ENCODE measurements at regions not wholly inside any gene's neighbourhood (a gene's known extent, or its start where the extent isn't known, plus 50 kb on each side); places are given as distances from the start of the nearest gene placed in this dataset.

DNA sequence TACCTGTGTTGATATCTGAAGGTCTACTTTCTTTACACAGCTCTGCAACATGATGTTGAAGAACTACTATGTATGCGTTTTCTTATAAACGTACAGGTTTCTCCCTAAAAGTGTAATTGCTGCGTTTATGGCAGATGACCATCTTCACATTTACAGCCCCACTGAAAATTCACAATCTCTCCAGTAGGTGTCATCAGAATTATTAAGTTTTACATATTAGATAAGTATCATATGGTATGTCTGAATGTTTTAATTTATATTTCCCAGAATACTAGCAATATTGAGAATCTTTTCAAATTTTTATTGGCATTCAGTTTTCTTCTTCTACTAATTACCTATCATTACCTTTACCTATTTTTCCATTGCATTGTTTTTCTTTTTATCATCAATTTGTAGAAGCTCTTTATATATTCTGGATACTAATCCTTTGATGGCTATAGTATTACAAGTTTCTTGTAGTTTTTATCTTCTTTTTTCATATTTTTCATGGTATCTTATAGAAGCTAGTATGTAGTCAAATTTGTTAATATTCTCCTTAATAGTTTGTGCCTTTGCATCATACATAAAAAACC is 123.5 kb downstream of the CAPZA3 start:
- Histone ChIP-seq H3K4me3 (no peak overlapping the region), H3K36me3 (no peaks in the 10 kb centered on the region), H3K4me1 (peaks cover 0 to 16% (median 12%) of the 10 kb centered on the region in 4 donors), H3K9me3 (no peaks in the 10 kb centered on the region), H3K27ac (replicated peaks in 1 of 4) (no peak overlapping the region), H3K27me3 (no peaks in the 10 kb centered on the region)
- intact Hi-C loops (cut with DNase I), result loop anchor here (10.0 kb wide), 1 partner anchor 323 kb away; no protein-coding TSS in a partner anchor
- TF ChIP-seq, protein P1, sequence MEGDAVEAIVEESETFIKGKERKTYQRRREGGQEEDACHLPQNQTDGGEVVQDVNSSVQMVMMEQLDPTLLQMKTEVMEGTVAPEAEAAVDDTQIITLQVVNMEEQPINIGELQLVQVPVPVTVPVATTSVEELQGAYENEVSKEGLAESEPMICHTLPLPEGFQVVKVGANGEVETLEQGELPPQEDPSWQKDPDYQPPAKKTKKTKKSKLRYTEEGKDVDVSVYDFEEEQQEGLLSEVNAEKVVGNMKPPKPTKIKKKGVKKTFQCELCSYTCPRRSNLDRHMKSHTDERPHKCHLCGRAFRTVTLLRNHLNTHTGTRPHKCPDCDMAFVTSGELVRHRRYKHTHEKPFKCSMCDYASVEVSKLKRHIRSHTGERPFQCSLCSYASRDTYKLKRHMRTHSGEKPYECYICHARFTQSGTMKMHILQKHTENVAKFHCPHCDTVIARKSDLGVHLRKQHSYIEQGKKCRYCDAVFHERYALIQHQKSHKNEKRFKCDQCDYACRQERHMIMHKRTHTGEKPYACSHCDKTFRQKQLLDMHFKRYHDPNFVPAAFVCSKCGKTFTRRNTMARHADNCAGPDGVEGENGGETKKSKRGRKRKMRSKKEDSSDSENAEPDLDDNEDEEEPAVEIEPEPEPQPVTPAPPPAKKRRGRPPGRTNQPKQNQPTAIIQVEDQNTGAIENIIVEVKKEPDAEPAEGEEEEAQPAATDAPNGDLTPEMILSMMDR (IDR thresholded peaks at IDR 0.05), result peak; percentile 26 to 62 (median 43)
- TF ChIP-seq POLR2AphosphoS5 (IDR thresholded peaks at IDR 0.05), result no peak
- no peak for DNase-seq (ENCODE audit: extremely low spot score)
- WGBS, result 77% methylated on average over 3 of the region's 3 CpGs

DNA sequence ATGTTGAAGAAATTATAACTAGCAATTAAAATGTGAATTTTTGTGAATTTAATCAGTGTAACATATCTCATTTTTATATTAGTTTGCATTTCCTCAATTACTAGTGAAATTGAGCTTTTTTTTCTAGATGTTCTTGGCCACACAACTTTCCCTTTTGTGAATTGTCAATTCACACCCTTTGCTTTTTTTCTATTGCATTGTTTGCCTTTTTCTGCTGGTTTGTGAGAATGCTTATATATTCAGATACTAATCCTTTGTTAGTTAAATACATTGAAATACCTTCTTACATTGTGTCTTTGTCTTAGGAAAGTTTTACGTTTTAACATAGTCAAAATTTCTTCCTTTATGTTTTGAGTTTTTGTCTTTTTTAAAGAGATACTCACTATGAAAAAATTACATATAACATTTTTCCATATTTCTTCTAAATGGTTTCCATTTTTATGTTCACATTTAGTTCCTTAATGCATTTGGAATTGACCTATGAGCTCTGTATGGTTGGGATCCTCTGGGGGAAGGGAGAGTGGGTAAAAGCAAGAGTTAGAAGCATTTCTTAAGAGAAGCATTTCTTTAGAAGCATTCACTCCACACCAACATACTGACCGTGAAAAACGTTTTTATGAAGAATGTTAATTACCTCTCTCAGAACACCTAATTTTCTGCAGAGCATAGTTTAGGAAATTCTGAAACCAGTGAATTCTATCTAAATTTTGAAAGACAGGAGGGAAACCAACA is 126.0 kb downstream of the CAPZA3 start:
- TF ChIP-seq, protein P1 (IDR thresholded peaks at IDR 0.05), result no peak
- TF ChIP-seq EP300 (IDR thresholded peaks at IDR 0.05), result no peak
- no peak for TF ChIP-seq POLR2AphosphoS5 (IDR thresholded peaks at IDR 0.05)
- TF ChIP-seq POLR2A (IDR thresholded peaks at IDR 0.05; ENCODE audit: low read depth), result no peak
- no peaks in the 10 kb centered on the region for H3K9me3 ChIP-seq
- 82% methylated on average over 3 of the region's 3 CpGs for WGBS
- DNase-seq (ENCODE audit: extremely low spot score), result no peak
- intact Hi-C loops (cut with DNase I), result loop anchor here (10.0 kb wide), 1 partner anchor 321 kb away; no protein-coding TSS in a partner anchor
- no peaks in the 10 kb centered on the region for H3K36me3 ChIP-seq
- H3K27me3 ChIP-seq, result no peaks in the 10 kb centered on the region
- H3K4me3 ChIP-seq, result no peak overlapping the region
- H3K27ac ChIP-seq (replicated peaks in 1 of 4), result no peak overlapping the region
- H3K4me1 ChIP-seq, result peaks cover 7 to 24% (median 21%) of the 10 kb centered on the region in 4 donors

- H3K27ac ChIP-seq (replicated peaks in 1 of 4), result no peak overlapping the region
- no peak for DNase-seq (ENCODE audit: extremely low spot score)
- H3K9me3 ChIP-seq, result no peaks in the 10 kb centered on the region
- intact Hi-C loops (cut with DNase I), result loop anchor here (10.0 kb wide), 1 partner anchor 320 kb away; no protein-coding TSS in a partner anchor
- TF ChIP-seq POLR2A (IDR thresholded peaks at IDR 0.05; ENCODE audit: low read depth), result no peak
- TF ChIP-seq, protein P1 (IDR thresholded peaks at IDR 0.05), result no peak
- no peak for TF ChIP-seq POLR2AphosphoS5 (IDR thresholded peaks at IDR 0.05)
- TF ChIP-seq EP300 (IDR thresholded peaks at IDR 0.05), result no peak
- peaks cover 10 to 28% (median 25%) of the 10 kb centered on the region in 4 donors for H3K4me1 ChIP-seq
- no peak overlapping the region for H3K4me3 ChIP-seq
- H3K27me3 ChIP-seq, result no peaks in the 10 kb centered on the region
- no peaks in the 10 kb centered on the region for H3K36me3 ChIP-seq
- 70% methylated on average over 5 of the region's 5 CpGs for WGBS
These were observed 127.1 kb downstream of the CAPZA3 start for GRCh38 chr12:18864900-18865561.

GRCh38 chr12:18868717-18869116 is 130.8 kb downstream of the CAPZA3 start:
- Histone ChIP-seq H3K27ac (replicated peaks in 1 of 4) (peak overlapping the region in 2 of 4 donors; percentile 34 to 39), H3K4me3 (no peak overlapping the region), H3K9me3 (no peaks in the 10 kb centered on the region), H3K27me3 (no peaks in the 10 kb centered on the region), H3K36me3 (no peaks in the 10 kb centered on the region), H3K4me1 (peaks cover 10 to 28% (median 25%) of the 10 kb centered on the region in 4 donors)
- 30% methylated on average over 2 of the region's 2 CpGs for WGBS
- intact Hi-C loops (cut with DNase I), result loop anchor here (10.0 kb wide), 1 partner anchor 316 kb away; no protein-coding TSS in a partner anchor
- DNase-seq (ENCODE audit: extremely low spot score), result no peak
- TF ChIP-seq POLR2A (IDR thresholded peaks at IDR 0.05; ENCODE audit: low read depth), result no peak
- TF ChIP-seq EP300 (IDR thresholded peaks at IDR 0.05), result no peak
- no peak for TF ChIP-seq POLR2AphosphoS5 (IDR thresholded peaks at IDR 0.05)
- TF ChIP-seq, protein P1 (IDR thresholded peaks at IDR 0.05), result no peak
